ENCODE measurements at regions not wholly inside any gene's neighbourhood (a gene's known extent, or its start where the extent isn't known, plus 50 kb on each side); places are given as distances from the start of the nearest gene placed in this dataset.

DNA sequence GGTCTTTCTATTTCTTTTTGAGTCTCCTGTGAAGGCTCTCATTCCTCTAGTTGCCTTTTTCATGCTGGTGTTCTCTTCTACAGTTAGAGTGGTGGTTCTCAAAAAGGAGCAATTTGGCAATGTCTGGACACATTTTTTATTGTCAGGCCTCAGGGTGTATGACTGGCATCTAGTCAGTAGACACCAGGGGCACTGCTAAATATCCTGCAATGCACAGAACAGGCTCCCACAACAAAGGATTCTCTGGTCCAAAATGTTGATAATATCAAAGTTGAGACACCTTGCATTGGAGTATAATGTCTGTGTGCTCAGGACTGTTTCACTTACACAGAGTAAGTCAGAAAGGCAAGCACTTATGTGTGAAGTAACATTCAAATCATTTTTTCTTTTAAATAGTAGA is 1360.7 kb downstream of the ADGRL3 start:
- TF ChIP-seq EP300 (IDR thresholded peaks at IDR 0.05) (no peak), POLR2A (IDR thresholded peaks at IDR 0.05) (no peak)
- TF ChIP-seq, protein P1, sequence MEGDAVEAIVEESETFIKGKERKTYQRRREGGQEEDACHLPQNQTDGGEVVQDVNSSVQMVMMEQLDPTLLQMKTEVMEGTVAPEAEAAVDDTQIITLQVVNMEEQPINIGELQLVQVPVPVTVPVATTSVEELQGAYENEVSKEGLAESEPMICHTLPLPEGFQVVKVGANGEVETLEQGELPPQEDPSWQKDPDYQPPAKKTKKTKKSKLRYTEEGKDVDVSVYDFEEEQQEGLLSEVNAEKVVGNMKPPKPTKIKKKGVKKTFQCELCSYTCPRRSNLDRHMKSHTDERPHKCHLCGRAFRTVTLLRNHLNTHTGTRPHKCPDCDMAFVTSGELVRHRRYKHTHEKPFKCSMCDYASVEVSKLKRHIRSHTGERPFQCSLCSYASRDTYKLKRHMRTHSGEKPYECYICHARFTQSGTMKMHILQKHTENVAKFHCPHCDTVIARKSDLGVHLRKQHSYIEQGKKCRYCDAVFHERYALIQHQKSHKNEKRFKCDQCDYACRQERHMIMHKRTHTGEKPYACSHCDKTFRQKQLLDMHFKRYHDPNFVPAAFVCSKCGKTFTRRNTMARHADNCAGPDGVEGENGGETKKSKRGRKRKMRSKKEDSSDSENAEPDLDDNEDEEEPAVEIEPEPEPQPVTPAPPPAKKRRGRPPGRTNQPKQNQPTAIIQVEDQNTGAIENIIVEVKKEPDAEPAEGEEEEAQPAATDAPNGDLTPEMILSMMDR (IDR thresholded peaks at IDR 0.05) = no peak
- Histone ChIP-seq H3K27ac (no peak overlapping the region), H3K9me3 (no peaks in the 10 kb centered on the region), H3K27me3 (no peaks in the 10 kb centered on the region), H3K36me3 (no peaks in the 10 kb centered on the region), H3K4me1 (ENCODE audit: insufficient read depth) (no peaks in the 10 kb centered on the region), H3K4me3 (no peak overlapping the region)
- DNase-seq = no peak
- intact Hi-C loops (cut with DNase I) = no loop called here

DNA sequence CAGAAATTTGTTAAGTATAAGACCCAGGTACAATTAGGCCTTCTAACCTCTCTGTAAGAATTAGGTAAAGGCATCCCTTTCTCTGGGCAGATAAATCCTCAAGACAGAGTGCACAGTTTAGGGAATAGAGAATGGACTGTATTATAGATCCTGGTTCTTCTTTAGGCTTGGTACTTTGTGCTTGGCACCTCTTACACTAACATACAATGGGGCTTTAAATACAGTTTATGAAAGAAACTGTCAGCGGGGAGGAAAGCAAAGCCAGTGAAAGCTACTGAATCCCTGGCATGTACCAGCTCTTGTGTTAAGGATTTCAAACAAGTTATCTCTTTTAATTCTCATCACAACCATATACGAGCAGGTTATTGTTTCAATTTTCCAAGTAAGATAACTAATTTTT is 1350.0 kb downstream of the ADGRL3 start:
- intact Hi-C loops (cut with DNase I) = no loop called here
- WGBS, 3 donors = 84 to 91% (median 89%) methylated on average over 2 of the region's 2 CpGs
- no peak overlapping the region for H3K4me3 ChIP-seq

DNA sequence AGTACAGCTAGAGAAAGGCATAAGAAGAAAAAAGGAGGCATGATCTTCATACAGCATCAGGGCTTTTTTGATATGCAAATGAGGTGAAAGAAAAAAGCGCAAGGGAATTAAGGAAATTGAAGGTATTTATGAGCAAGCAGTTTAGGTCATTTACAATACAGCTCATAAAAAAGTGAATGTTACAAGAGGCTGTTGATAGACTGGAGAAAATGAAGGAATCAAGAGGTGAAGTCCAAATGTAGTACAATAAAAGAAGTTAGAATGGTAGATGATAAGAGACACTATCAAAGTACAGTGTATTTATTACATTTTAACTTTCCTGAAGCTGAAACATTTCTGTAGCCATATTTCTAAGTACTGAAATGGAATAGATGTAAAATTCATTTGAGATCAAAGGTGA is 1349.5 kb downstream of the ADGRL3 start:
- Histone ChIP-seq H3K27ac (no peak overlapping the region), H3K4me1 (ENCODE audit: insufficient read depth) (no peaks in the 10 kb centered on the region), H3K4me3 (no peak overlapping the region), H3K27me3 (no peaks in the 10 kb centered on the region), H3K36me3 (no peaks in the 10 kb centered on the region), H3K9me3 (no peaks in the 10 kb centered on the region)
- TF ChIP-seq, protein P1 (IDR thresholded peaks at IDR 0.05) = no peak
- TF ChIP-seq EP300 (IDR thresholded peaks at IDR 0.05) (no peak), POLR2A (IDR thresholded peaks at IDR 0.05) (no peak)
- intact Hi-C loops (cut with DNase I) = no loop called here
- 92 to 97% (median 96%) methylated on average over 1 of the region's 1 CpG for WGBS, 3 donors
- DNase-seq = no peak

More for the DNA sequence above, 1350.0 kb downstream of the ADGRL3 start:
- no peaks in the 10 kb centered on the region for H3K9me3 ChIP-seq
- H3K27me3 ChIP-seq = no peaks in the 10 kb centered on the region
- no peak for DNase-seq
- no peaks in the 10 kb centered on the region for H3K36me3 ChIP-seq
- no peak overlapping the region for H3K27ac ChIP-seq
- TF ChIP-seq EP300 (IDR thresholded peaks at IDR 0.05) = no peak
- TF ChIP-seq, protein P1 (IDR thresholded peaks at IDR 0.05) = no peak
- TF ChIP-seq POLR2A (IDR thresholded peaks at IDR 0.05) = no peak
- H3K4me1 ChIP-seq (ENCODE audit: insufficient read depth) = no peaks in the 10 kb centered on the region

DNA sequence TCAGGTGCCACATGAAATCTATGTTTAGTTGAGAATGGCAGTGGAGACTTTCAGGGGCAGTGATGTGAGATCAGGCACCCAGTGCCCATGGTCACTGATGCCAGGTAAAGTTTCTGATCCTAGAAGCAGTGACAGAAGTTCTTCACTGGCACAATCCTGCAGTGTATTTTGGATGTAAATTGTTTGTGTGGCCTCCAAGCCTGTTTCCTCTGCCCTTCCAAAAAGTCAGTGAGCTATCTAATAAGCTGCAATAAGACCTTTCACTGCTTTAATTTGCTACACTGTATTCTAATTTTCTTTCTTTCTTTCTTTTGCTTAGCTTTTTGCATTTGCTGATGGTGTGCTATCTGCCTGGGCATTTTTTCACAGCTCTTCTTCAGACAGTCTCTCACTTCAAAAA is 1348.6 kb downstream of the ADGRL3 start:
- no peak for DNase-seq
- intact Hi-C loops (cut with DNase I) = no loop called here

DNA sequence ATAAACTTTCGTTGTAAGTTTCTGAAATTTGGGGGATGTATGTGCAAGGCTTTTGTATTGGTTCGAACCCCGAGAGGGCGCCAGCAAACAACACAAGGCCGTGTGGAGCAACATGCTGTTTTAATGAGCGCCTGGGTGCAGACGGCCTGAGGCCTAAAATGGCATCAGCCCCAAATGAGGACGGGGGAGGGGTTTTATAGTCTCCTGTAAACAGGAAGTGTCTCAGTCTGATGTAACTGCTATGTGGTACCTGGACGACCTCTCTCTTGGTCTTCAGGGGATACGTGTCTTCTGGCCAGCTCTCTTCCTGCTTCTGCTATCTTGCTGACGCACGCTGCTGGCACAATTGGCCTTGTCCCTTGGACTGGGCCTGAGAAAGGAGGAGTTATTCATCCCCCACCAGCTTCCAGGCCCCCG is 1348.0 kb downstream of the ADGRL3 start:
- no peak overlapping the region for H3K27ac ChIP-seq
- H3K9me3 ChIP-seq = no peaks in the 10 kb centered on the region
- TF ChIP-seq EP300 (IDR thresholded peaks at IDR 0.05) (no peak), POLR2A (IDR thresholded peaks at IDR 0.05) (no peak)
- TF ChIP-seq, protein P1 (IDR thresholded peaks at IDR 0.05) = no peak
- H3K4me1 ChIP-seq (ENCODE audit: insufficient read depth) = no peaks in the 10 kb centered on the region
- H3K4me3 ChIP-seq = no peak overlapping the region
- no peaks in the 10 kb centered on the region for H3K36me3 ChIP-seq
- no peak for DNase-seq
- intact Hi-C loops (cut with DNase I) = no loop called here
- WGBS, 3 donors = 72 to 73% (median 72%) methylated on average over 13 of the region's 13 CpGs
- H3K27me3 ChIP-seq = no peaks in the 10 kb centered on the region

More for the DNA sequence above, 1348.6 kb downstream of the ADGRL3 start:
- Histone ChIP-seq H3K9me3 (no peaks in the 10 kb centered on the region), H3K4me3 (no peak overlapping the region), H3K4me1 (ENCODE audit: insufficient read depth) (no peaks in the 10 kb centered on the region), H3K27me3 (no peaks in the 10 kb centered on the region), H3K27ac (no peak overlapping the region), H3K36me3 (no peaks in the 10 kb centered on the region)
- no peak for TF ChIP-seq EP300 (IDR thresholded peaks at IDR 0.05)

All from ovary (tissue), 7 donors.